HG02885 (cell line): ENCODE measurements at regions not wholly inside any gene's neighbourhood (a gene's known extent, or its start where the extent isn't known, plus 50 kb on each side); places are given as distances from the start of the nearest gene placed in this dataset.
A peak's percentile ranks its signal among the peaks of the same experiment; 100 is the strongest.
"Not testable (repeated sequence)": the region's sequence is repeated elsewhere in the genome, so short reads cannot be mapped to it uniquely, and the experiment has no call there.

Experiments used
- ATAC-seq: cut with Tn5 transposase; IDR thresholded peaks from one replicate; pipeline ENCODE4 v1.9.1; 2021; ENCODE audit warnings: mild to moderate bottlenecking; ENCODE audit not compliant: unreplicated experiment, poor library complexity

DNA sequence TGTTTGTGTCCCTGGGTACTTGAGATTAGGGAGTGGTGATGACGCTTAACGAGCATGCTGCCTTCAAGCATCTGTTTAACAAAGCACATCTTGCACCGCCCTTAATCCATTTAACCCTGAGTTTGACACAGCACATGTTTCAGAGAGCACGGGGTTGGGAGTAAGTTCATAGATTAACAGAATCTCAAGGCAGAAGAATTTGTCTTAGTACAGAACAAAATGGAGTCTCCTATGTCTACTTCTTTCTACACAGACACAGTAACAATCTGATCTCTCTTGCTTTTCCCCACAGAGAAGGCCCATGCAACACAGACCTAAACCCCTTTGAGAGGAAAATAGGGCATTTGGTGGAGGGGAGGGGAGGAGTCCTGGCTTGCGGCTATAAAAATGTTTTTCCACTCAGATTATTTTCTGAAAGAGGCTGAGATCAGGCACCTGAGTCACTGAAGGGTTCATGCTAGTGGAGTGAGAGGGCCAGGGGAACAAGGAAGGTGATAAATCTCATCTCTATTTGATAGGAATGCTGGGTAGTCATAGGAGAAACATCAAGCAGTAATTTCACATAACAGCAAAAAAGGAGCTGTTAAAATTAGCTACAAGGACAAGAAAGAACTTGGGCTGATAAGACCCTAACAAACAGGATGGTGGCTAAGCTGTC is 136.9 kb downstream of the OR2B2 start:
- not testable (repeated sequence) for ATAC-seq

GRCh38 chr6:27774264-27774600 is 138.0 kb downstream of the OR2B2 start:
- not testable (repeated sequence) for ATAC-seq

DNA sequence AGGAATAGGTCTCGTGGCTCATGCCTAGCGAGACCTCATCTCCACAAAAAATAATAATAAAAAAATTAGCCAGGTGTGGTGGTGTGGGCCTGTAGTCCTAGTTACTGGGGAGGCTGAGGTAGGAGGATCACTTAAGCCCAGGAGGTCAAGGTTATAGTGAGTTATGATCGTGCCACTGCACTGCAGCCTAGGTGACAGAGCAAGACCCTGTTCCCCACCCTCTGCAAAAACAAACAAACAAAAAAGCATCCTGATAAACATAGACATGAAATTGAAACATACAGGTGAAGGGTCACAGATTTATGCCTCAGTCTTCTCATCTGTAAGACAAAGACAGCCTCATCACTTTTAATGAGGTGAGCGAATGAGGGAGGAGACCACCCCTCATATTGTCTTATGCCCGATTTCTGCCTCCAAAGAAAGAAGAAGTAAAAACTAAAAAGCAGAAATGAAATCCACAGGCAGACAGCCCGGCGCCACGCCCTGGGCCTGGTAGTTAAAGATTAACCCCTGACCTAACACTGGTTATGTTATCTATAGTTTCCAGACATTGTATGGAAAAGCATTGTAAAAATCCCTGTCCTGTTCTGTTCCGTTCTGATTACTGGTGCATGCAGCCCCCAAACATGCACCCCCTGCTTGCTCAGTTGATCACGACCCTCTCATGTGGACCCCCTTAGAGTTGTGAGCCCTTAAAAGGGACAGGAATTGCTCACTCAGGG is 138.5 kb downstream of the OR2B2 start:
- not testable (repeated sequence) for ATAC-seq

DNA sequence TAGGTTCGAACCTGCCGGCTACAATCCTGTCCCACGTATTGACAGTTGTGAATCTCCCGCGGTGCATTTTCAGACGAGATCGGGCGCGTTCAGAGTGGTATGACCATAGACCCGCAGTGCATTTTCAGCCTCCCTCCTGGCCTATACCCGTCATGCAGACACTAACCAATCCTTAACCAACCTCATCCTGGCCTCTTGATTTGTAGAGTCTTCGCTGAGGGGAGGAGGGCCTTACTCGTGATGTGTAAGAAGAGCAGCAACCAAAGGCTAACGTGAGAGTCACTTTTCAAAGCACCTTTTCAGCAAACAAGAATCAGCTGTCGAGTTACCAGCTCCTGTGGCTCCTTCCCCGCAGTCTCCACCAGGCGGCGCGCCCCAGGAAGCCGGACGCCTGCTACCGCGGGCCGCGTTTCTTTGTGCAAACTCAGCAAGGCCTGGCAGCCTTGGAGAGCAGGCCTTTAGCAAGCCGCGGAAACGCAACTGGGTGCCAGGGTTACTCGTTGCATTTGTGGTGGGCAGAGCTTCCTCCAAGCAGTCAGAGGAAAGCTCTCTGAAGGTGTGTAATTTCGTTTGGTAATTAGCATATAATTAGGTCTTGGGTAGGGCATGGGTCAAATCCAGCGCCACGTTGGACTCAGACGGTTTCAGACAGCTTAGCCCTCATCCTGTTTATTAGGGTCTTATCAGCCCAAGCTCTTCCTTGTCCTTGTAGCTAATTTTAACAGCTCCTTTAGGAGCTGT is 139.8 kb downstream of the OR2B2 start:
- peak; percentile 80 for ATAC-seq

DNA sequence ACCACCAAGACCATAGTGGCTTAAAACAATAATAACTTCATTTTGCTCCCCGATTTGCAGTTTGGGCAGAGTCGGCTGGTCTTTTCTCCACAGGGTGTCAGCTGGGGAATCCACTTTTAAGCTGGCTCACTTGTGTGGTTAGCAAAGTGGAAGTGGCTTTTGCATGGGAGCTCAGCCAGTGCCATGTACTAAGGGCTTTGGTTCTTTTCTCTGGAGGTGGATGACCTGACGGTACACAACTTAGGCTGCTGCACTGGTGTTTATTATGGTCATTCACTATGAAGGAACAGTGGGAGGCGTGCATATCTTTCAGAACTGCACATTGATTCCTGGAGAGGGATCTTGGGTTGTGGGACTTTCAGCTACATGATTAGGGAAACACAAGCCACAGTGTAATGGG is 141.0 kb downstream of the OR2B2 start:
- no peak for ATAC-seq

DNA sequence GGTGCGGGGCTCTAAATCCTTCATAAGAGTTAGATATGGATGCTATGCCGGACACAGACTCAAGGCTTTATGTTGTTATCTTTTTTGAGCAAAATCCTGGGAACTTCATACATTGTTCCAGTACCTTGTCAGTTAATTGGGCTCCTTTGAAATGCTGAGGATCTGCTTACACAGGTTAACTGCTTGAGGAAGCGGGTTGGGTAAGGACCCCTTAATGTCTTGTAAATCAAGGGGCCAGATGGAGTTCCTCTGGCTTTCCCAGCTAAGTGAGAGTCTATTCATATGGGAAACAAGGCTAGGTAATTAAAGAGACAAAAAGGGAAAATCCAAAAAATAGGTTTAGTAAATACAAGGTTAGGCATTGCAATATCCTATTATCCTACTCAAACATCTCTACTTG is 141.5 kb downstream of the OR2B2 start:
- ATAC-seq = no peak

DNA sequence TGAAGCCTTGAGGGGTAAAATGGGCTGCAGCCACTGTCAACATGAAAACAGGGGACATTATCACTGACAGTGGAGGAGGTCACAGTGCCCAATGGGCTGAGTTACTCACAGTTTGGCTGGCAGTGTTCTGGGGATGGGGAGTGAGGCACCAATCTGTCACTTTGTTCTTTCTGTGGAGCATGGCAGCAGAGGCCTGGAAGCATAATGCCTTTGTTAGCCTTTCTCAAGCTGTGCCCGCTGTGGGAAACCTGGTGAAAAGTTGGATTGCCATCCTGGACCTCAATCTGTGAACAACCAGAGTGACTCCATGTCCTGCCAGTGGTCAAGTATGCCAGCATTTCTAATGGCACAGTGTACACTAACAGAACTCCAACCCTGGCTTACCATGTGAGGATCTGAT is 143.6 kb downstream of the OR2B2 start:
- ATAC-seq = no peak

DNA sequence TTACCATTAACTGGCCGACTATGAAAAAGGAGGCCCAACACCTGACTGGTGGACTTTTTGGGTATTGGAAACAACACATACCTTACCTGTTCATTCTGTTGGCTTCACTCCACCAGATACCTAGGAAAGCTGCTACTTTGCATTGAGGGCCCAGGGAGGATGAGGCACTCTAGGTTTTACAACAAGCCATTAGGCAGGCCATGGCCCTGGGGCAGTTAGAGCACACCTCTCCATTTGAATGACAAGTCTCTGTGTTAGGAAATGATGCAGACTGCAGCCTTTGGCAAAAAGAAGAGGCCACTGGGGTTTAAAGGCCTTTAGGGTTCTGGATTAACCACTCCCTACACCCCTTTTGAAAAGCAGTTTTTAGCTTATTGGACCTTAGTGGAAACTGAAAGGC is 144.3 kb downstream of the OR2B2 start:
- ATAC-seq = no peak

- ATAC-seq = no peak
Measured at GRCh38 chr6:27766405-27766804, 145.8 kb downstream of the OR2B2 start.

DNA sequence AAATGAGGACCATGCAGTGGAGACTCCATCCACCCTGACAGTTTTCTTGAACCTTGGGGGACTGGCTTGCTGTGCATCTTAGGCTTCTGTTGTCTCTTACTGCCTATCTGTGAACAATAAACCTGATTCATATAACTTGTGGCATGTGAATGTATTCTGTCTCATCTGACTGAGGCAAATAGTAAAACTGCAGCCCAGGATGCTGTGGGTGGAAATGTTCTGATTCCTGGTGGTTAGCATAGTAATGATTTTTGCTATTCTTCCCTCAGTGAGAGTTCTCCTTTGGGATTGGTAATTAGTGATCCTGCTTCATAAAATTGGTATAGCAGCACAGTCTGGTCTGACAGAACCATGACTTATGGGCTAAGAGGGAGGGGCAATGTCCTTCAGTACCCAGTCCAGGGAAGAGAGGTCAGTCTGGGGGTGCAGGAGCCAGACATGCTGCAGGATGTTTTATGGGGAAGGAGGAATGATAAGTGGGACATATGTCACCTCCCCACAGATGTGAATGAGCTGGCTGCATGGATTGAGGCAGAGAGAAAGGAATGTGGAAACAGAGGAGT is 147.1 kb downstream of the OR2B2 start:
- no peak for ATAC-seq

- no peak for ATAC-seq
Measured at GRCh38 chr6:27761391-27761790, 150.8 kb downstream of the OR2B2 start.

DNA sequence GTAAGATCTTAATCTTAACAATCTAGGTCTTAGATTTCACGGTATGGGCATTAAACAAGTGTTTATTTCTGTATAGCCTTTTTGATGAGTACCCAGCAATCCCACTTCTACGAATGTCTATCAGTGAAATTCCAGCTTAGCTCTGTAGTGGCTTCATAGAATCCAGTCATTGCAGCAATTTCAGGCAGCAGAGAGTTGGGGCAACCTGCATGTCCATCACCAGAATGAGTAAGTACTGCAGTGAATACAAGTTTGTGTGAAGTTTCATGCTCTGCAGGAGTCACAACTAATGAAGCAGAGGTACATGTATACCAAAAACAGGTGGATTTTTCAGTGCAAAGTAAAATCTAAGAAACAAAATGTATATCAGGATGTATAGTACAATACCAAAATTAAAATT is 151.7 kb downstream of the OR2B2 start:
- ATAC-seq = no peak

GRCh38 chr6:27759930-27760329 is 152.3 kb downstream of the OR2B2 start:
- ATAC-seq = no peak

- no peak for ATAC-seq
Measured at GRCh38 chr6:27758491-27758890, 153.7 kb downstream of the OR2B2 start.

DNA sequence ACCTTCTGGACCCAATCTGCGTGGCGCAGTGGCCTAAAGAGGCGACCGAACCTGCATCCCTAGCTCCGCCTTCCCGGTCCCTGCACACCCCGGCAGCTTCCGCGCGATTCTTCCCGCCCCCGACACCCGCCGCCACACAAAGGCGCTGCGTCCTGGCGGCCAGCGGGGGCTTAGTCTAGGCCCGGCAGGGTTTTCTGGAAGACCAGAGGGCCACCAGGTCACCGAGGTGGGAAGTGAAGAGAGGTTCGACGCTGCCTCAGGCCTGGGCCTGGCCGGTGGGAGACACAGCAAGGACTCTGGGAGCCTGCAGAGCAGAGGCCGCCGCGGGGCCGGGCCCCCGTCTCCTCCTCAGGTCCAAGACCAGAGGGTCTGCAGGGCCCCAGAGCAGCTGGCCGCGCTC is 154.9 kb downstream of the OR2B2 start:
- ATAC-seq = peak; percentile 28

DNA sequence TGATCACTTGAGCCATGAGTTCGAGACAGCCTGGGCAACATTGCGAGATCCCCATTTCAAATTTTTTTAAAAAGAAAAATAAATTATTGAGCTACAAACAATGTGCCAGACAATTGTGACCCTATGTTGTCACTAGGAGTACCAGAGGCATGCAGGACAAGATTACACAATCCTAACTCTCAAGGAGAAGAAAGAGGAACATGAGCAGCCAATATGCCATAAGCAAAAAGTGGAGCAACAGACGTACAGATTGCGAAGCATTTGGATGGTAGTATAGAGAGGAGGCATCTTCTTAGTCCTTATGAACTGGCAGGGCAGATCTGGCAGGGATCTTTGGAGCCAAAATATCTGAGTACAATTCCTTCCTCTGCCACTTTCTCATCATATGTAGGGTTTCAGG is 156.4 kb downstream of the OR2B2 start:
- no peak for ATAC-seq

- ATAC-seq = no peak
Measured at GRCh38 chr6:27754408-27754782, 157.8 kb downstream of the OR2B2 start.

GRCh38 chr6:27753668-27754407 is 158.4 kb downstream of the OR2B2 start:
- peak; percentile 62 for ATAC-seq

GRCh38 chr6:27752038-27752885 is 159.9 kb downstream of the OR2B2 start:
- peak; percentile 42 for ATAC-seq

- ATAC-seq = no peak
Measured at GRCh38 chr6:27748661-27749060, 163.5 kb downstream of the OR2B2 start.
